SK-N-SH treated with all-trans-retinoic acid at 6 μM for 48 hours (cell line): ENCODE measurements at regions not wholly inside any gene's neighbourhood (a gene's known extent, or its start where the extent isn't known, plus 50 kb on each side); places are given as distances from the start of the nearest gene placed in this dataset.

Source experiments
- BACH2 ChIP-seq: fragments of 250-450 bp; sonication (Bioruptor Pico); IDR thresholded peaks from 2 replicates; pipeline ENCODE4 v1.9.0; 2021; ENCODE audit warnings: mild to moderate bottlenecking, borderline replicate concordance
- GLIS3 ChIP-seq: fragments of 250-450 bp; sonication (Bioruptor Pico); IDR thresholded peaks from 2 replicates; pipeline ENCODE4 v1.5.0; 2020; ENCODE audit warnings: mild to moderate bottlenecking, moderate library complexity
- PPARA ChIP-seq: fragments of 250-450 bp; sonication (Bioruptor Pico); IDR thresholded peaks from 2 replicates; pipeline ENCODE4 v1.5.0; 2020; ENCODE audit warnings: mild to moderate bottlenecking, borderline replicate concordance
- RARB ChIP-seq: fragments of 250-450 bp; sonication (Bioruptor Pico); IDR thresholded peaks from 2 replicates; pipeline ENCODE4 v1.8.0; 2021; ENCODE audit warnings: mild to moderate bottlenecking, moderate library complexity
- ZNF70 ChIP-seq: fragments of 450-650 bp; formaldehyde crosslinking; IDR thresholded peaks from 2 replicates; pipeline ENCODE4 v1.5.0; 2020; ENCODE audit warnings: mild to moderate bottlenecking, moderate library complexity

DNA sequence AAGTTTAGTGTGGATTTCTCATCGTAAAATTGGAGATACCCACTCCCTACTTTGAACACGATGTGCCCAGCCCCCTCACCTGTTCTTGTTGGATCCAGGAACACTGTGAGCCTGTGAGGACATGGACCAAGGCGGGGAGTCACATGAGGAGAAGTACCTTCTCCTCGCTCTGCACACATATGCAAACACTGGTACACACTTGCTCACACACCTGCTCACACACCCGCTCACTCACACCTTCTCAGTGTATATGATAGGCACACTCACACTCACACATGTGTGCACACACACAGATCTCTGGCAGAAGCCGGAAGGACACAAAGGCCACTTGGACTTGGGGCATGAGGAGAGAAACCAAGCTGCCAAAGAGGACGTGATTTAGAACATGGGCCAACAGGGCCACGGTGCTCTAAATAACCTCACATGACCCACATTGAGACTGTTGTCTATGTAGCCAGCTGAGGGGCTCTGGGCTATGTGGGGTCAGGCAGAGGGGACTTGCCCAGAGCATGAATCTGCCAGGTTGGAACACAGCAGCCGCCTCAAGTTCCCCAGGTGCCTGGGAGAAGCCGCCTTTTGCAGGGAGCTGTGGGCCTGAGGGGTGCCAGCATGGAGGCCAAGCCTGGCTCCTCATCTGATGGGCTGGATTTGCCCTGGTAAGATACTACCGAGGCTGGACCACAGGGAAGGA lies 283.0 kb upstream of the IRX4 start:
- TF ChIP-seq ZNF70 (CRISPR knock-in tag) (no peak), BACH2 (CRISPR knock-in tag) (no peak), GLIS3 (no peak), PPARA (no peak), RARB (CRISPR knock-in tag) (no peak)
